GM21447 (cell line): ENCODE measurements at regions not wholly inside any gene's neighbourhood (a gene's known extent, or its start where the extent isn't known, plus 50 kb on each side); places are given as distances from the start of the nearest gene placed in this dataset.

Experiments used
- ATAC-seq: cut with Tn5 transposase; IDR thresholded peaks from one replicate; pipeline ENCODE4 v1.9.1; 2021; ENCODE audit not compliant: unreplicated experiment

GRCh38 chr1:34270181-34270580 lies 93.5 kb downstream of the C1orf94 start:
- no peak for ATAC-seq

- no peak for ATAC-seq
Measured at GRCh38 chr1:34272152-34272551, 95.4 kb downstream of the C1orf94 start.

- ATAC-seq = no peak
Measured at GRCh38 chr1:34275150-34275549, 98.4 kb downstream of the C1orf94 start.

- no peak for ATAC-seq
Measured at GRCh38 chr1:34276606-34277005, 99.9 kb downstream of the C1orf94 start.

DNA sequence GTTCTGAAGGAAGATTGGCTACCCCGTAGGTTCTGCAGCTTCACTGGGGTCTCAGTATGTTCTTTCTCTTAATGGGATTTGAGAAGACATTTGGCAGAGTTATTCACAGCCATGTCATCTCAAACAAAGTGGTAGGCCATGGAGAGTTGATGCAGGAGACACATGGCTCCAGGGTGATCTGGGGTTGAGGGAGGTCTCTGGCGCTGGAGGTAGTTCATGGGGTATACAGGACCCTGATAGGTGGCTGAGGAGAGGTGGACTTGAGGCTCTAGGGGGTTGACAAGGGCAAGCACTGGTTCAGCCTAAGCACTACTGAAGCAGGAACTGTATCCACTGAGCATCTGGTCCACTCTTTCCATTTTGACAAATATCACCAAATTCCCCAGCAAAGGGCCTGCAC lies 100.4 kb downstream of the C1orf94 start:
- ATAC-seq = no peak

- no peak for ATAC-seq
Measured at GRCh38 chr1:34278211-34278610, 101.5 kb downstream of the C1orf94 start.

- ATAC-seq = no peak
Measured at GRCh38 chr1:34279971-34280370, 103.3 kb downstream of the C1orf94 start.

GRCh38 chr1:34280509-34280908 lies 103.8 kb downstream of the C1orf94 start:
- no peak for ATAC-seq

- no peak for ATAC-seq
Measured at GRCh38 chr1:34283142-34283541, 106.4 kb downstream of the C1orf94 start.

DNA sequence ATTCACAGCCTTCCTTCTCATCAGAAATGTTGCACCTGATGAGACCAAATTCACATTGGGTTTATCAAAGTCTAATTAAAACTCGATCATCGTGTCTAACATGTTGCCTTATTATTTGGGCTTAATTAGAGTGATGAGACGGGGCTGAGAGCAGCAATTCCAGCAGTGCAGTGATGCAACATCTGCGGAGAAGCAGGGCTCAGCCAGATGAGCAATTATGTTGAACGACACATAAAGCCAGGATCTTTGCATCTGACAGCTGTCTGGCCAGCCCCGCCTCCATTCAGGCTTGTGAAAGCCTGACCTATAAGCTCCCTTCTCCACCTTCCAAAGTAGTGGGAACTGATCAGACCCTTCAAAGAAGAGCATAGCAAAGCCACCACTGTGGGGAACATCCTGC lies 109.8 kb downstream of the C1orf94 start:
- ATAC-seq = no peak

GRCh38 chr1:34290831-34291230 lies 114.1 kb downstream of the C1orf94 start:
- no peak for ATAC-seq

DNA sequence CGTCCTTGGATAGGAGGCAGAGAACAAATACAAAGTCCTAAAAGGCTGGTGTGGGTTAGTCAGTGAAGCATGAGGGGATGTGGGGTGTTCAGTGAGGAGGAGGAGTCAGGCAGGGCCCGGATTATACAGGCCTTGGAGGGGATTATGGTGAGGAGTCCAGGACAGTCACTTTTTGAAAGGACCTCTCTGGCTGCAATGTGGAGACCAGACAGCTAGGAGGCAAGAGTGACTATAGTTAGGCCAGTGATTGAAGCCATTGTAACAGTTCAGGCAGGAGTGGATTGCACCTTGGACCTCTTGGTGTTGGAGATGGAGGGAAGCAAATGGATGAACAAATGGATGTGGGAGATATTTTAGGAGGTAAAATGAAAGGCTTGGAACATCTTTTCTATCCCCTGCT lies 115.8 kb downstream of the C1orf94 start:
- no peak for ATAC-seq

- ATAC-seq = no peak
Measured at GRCh38 chr1:34296059-34296458, 119.4 kb downstream of the C1orf94 start.

DNA sequence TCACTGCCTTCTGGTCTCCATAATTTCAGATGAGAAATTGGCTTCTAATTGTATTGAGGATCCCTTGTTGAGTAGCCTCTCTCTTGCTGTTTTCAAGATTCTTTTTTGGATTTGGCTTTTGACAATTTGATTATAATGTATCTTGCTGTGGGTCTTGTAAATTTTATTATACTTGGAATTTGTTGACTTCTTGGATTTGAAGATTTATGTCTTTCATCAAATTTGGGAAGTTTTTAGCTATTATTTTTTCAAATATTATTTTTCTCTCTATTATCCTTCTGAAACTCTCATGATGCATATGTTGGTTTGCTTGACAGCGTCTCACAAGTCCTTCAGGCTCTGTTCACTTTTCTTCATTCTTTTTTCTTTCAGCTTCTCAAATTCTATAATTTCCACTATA lies 126.1 kb downstream of the C1orf94 start:
- ATAC-seq = no peak

GRCh38 chr1:34303218-34303617 lies 126.5 kb downstream of the C1orf94 start:
- ATAC-seq = no peak

DNA sequence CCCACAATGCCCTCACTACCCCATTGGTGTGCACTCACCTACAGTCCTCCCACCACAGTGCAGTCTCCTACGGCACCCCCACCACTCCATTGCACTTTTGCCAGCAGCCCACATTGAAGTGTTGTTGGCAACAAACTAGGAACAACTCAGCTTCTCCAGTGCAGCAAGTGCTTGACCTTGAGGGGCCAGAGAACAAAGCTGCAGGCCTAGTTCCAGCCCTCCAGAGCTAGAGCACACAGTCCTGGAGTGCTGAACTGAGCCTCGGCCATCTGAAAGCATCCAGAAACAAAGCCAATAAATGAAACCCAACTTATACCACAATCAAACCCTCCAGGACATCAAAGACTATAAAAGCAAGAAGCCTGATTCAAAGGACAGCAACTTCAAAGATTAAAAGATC lies 129.9 kb downstream of the C1orf94 start:
- no peak for ATAC-seq

GRCh38 chr1:34312359-34312758 lies 135.7 kb downstream of the C1orf94 start:
- ATAC-seq = no peak

- ATAC-seq = no peak
Measured at GRCh38 chr1:34315974-34316373, 139.3 kb downstream of the C1orf94 start.

- ATAC-seq = no peak
Measured at GRCh38 chr1:34316773-34317172, 140.1 kb downstream of the C1orf94 start.

GRCh38 chr1:34319218-34319617 lies 142.5 kb downstream of the C1orf94 start:
- no peak for ATAC-seq

DNA sequence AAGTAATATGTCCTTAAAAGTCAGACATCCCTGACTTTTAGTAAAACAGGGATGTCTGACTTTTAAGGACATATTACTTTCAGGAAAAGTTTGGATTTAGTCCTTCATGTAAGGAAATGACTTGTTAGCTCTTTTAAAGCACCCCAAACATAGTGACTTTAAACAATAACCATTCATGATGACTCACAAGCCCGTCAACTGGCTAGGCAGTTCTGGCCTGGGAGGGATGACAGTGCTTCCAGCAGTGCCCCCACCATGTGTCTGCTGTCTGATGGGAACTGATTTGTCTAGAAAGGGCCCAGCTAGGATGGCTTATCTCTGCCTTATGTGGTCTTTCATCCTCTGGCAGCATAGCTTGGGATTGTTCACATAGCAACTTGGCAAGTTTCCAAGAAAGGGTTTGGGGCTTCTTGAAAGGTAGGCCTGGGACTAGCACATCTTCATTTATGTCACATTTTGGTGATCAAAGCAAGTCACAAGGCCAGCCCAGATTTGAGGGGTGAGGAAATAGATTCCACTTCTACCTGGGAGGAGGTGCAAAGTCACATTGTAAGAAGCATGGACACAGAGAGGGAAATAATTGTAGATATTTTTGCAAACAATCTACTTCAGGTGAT lies 143.5 kb downstream of the C1orf94 start:
- no peak for ATAC-seq

- no peak for ATAC-seq
Measured at GRCh38 chr1:34322969-34323368, 146.3 kb downstream of the C1orf94 start.

GRCh38 chr1:34324879-34325440 lies 148.3 kb downstream of the C1orf94 start:
- no peak for ATAC-seq
